ENCODE measurements at regions not wholly inside any gene's neighbourhood (a gene's known extent, or its start where the extent isn't known, plus 50 kb on each side); places are given as distances from the start of the nearest gene placed in this dataset.

GRCh38 chr16:9014389-9014788 lies 50.7 kb upstream of the USP7 start:
- Histone ChIP-seq H3K9me2 (no peaks in the 10 kb centered on the region), H3K4me1 (ENCODE audit: control insufficient read depth in 1 of 2, insufficient read depth in 2 of 2, low read depth in 1 of 2, low read length in 1 of 2) (no peaks in the 10 kb centered on the region), H3K27ac (ENCODE audit: low read depth in 2 of 2, low read length in 1 of 2) (no peak overlapping the region), H3K79me2 (ENCODE audit: insufficient read depth) (no peaks in the 10 kb centered on the region), H3K36me3 (replicated peaks in 1 of 2; ENCODE audit: control insufficient read depth in 1 of 2, insufficient read depth in 2 of 2, low read length in 1 of 2) (no peaks in the 10 kb centered on the region), H2AFZ (ENCODE audit: low read depth) (no peak overlapping the region), H4K20me1 (ENCODE audit: insufficient read depth) (no peaks in the 10 kb centered on the region), H3K9ac (no peak overlapping the region), H3K27me3 (ENCODE audit: insufficient read depth) (no peaks in the 10 kb centered on the region), H3F3A (replicated peaks; ENCODE audit: insufficient read depth) (no peaks in the 10 kb centered on the region), H3K4me2 (no peak overlapping the region), H3K9me3 (peaks cover 3% of the 10 kb centered on the region; the same call in 1 of the 2 replicates), H3K4me3 (ENCODE audit: low read depth in 2 of 2, low read length in 1 of 2) (no peak overlapping the region)
- CTCF ChIA-PET: interaction anchor here (1.4 kb wide), 1 partner anchor 106 kb away, joined by 3 read pairs; no protein-coding TSS in a partner anchor
- no peak for DNase-seq
- TF ChIP-seq FOSL2 (IDR thresholded peaks at IDR 0.05; ENCODE audit: borderline replicate concordance, low read depth): no peak
- TF ChIP-seq USF2 (IDR thresholded peaks at IDR 0.05; ENCODE audit: borderline replicate concordance, low read depth, low read length): no peak
- no peak for TF ChIP-seq CTCF (IDR thresholded peaks at IDR 0.05)
- no peak for TF ChIP-seq ELF1 (IDR thresholded peaks at IDR 0.05)
- no peak for TF ChIP-seq FOXM1 (IDR thresholded peaks at IDR 0.05; ENCODE audit: low read depth)
- TF ChIP-seq ZBTB33 (IDR thresholded peaks at IDR 0.05; ENCODE audit: borderline replicate concordance, low read depth): no peak
- TF ChIP-seq JUND (IDR thresholded peaks at IDR 0.05): no peak
- TF ChIP-seq FOXJ3 (CRISPR knock-in tag; IDR thresholded peaks at IDR 0.05): no peak
- TF ChIP-seq TEAD4 (IDR thresholded peaks at IDR 0.05; ENCODE audit: borderline replicate concordance, insufficient read depth): no peak
- no peak for TF ChIP-seq SIN3A (IDR thresholded peaks at IDR 0.05; ENCODE audit: borderline replicate concordance, low read depth, low read length)
- no peak for TF ChIP-seq RXRA (IDR thresholded peaks at IDR 0.05; ENCODE audit: borderline replicate concordance, low read depth)
- POLR2A ChIA-PET: no interaction called here
- 76% methylated on average over 1 of the region's 1 CpG for WGBS (ENCODE audit: low lambda C conversion rate)

- POLR2A ChIA-PET: no interaction called here
- H3K4me3 ChIP-seq (ENCODE audit: low read depth in 2 of 2, low read length in 1 of 2): no peak overlapping the region
- DNase-seq: no peak
- no peaks in the 10 kb centered on the region for H4K20me1 ChIP-seq (ENCODE audit: insufficient read depth)
- H3K4me2 ChIP-seq: no peak overlapping the region
- H3K9me2 ChIP-seq: no peaks in the 10 kb centered on the region
- H3K4me1 ChIP-seq (ENCODE audit: control insufficient read depth in 1 of 2, insufficient read depth in 2 of 2, low read depth in 1 of 2, low read length in 1 of 2): no peaks in the 10 kb centered on the region
- H3K9me3 ChIP-seq: peaks cover 3% of the 10 kb centered on the region; the same call in 1 of the 2 replicates
- H3K27ac ChIP-seq (ENCODE audit: low read depth in 2 of 2, low read length in 1 of 2): no peak overlapping the region
- CTCF ChIA-PET: no interaction called here
- WGBS (ENCODE audit: low lambda C conversion rate): 85% methylated on average over 10 of the region's 10 CpGs
- no peaks in the 10 kb centered on the region for H3K79me2 ChIP-seq (ENCODE audit: insufficient read depth)
- TF ChIP-seq ZBTB33 (IDR thresholded peaks at IDR 0.05; ENCODE audit: borderline replicate concordance, low read depth) (no peak), RCOR1 (IDR thresholded peaks at IDR 0.05; ENCODE audit: low read length) (no peak), RAD21 (IDR thresholded peaks at IDR 0.05; ENCODE audit: low read length) (no peak), MAX (IDR thresholded peaks at IDR 0.05; ENCODE audit: low read depth) (no peak), USF2 (IDR thresholded peaks at IDR 0.05; ENCODE audit: borderline replicate concordance, low read depth, low read length) (no peak), GATA2 (CRISPR knock-in tag; IDR thresholded peaks at IDR 0.05) (no peak), POLR2AphosphoS5 (IDR thresholded peaks at IDR 0.05; ENCODE audit: low read depth, low read length) (no peak), NRF1 (IDR thresholded peaks at IDR 0.05; ENCODE audit: low read depth, low read length) (no peak), EP300 (IDR thresholded peaks at IDR 0.05; ENCODE audit: borderline replicate concordance in 1 of 2, low read depth in 1 of 2, low read length in 1 of 2) (no peak)
- no peak overlapping the region for H2AFZ ChIP-seq (ENCODE audit: low read depth)
- no peaks in the 10 kb centered on the region for H3K27me3 ChIP-seq (ENCODE audit: insufficient read depth)
- H3K9ac ChIP-seq: no peak overlapping the region
- H3F3A ChIP-seq (replicated peaks; ENCODE audit: insufficient read depth): no peaks in the 10 kb centered on the region
- H3K36me3 ChIP-seq (replicated peaks in 1 of 2; ENCODE audit: control insufficient read depth in 1 of 2, insufficient read depth in 2 of 2, low read length in 1 of 2): no peaks in the 10 kb centered on the region
Measured at GRCh38 chr16:9015489-9015888, 51.8 kb upstream of the USP7 start.
